ENCODE measurements at regions not wholly inside any gene's neighbourhood (a gene's known extent, or its start where the extent isn't known, plus 50 kb on each side); places are given as distances from the start of the nearest gene placed in this dataset.

- no peak for DNase-seq
These were observed 419.5 kb upstream of the ID4 start for GRCh38 chr6:19417713-19418112.

- DNase-seq = no peak
These were observed 412.3 kb upstream of the ID4 start for GRCh38 chr6:19424853-19425252.

- no peak for DNase-seq
These were observed 409.6 kb upstream of the ID4 start for GRCh38 chr6:19427548-19427947.

GRCh38 chr6:19432966-19433498 is 404.1 kb upstream of the ID4 start:
- no peak for DNase-seq

- DNase-seq = no peak
These were observed 403.1 kb upstream of the ID4 start for GRCh38 chr6:19434065-19434464.

- DNase-seq = no peak
These were observed 401.4 kb upstream of the ID4 start for GRCh38 chr6:19435755-19436154.

- no peak for DNase-seq
These were observed 398.4 kb upstream of the ID4 start for GRCh38 chr6:19438566-19439353.

GRCh38 chr6:19440531-19440930 is 396.6 kb upstream of the ID4 start:
- DNase-seq = peak; percentile 34 to 51

GRCh38 chr6:19443411-19443810 is 393.8 kb upstream of the ID4 start:
- DNase-seq = no peak

- no peak for DNase-seq
These were observed 393.1 kb upstream of the ID4 start for GRCh38 chr6:19444041-19444440.

- DNase-seq = no peak
These were observed 392.7 kb upstream of the ID4 start for GRCh38 chr6:19444481-19444880.

- DNase-seq = no peak
These were observed 390.6 kb upstream of the ID4 start for GRCh38 chr6:19446570-19446969.

- no peak for DNase-seq
These were observed 386.5 kb upstream of the ID4 start for GRCh38 chr6:19450651-19451050.

GRCh38 chr6:19452495-19452894 is 384.7 kb upstream of the ID4 start:
- DNase-seq = no peak

GRCh38 chr6:19454001-19454720 is 383.0 kb upstream of the ID4 start:
- DNase-seq = no peak

- no peak for DNase-seq
These were observed 382.3 kb upstream of the ID4 start for GRCh38 chr6:19454721-19455392.

- DNase-seq = no peak
These were observed 373.9 kb upstream of the ID4 start for GRCh38 chr6:19463250-19463649.

- no peak for DNase-seq
These were observed 373.2 kb upstream of the ID4 start for GRCh38 chr6:19463925-19464324.

GRCh38 chr6:19465256-19465655 is 371.9 kb upstream of the ID4 start:
- DNase-seq = no peak

- DNase-seq = no peak
These were observed 371.4 kb upstream of the ID4 start for GRCh38 chr6:19465760-19466159.

GRCh38 chr6:19470333-19470732 is 366.8 kb upstream of the ID4 start:
- no peak for DNase-seq

GRCh38 chr6:19472153-19472552 is 365.0 kb upstream of the ID4 start:
- DNase-seq = no peak

GRCh38 chr6:19472850-19473249 is 364.3 kb upstream of the ID4 start:
- DNase-seq = no peak

GRCh38 chr6:19477563-19477962 is 359.6 kb upstream of the ID4 start:
- no peak for DNase-seq

Measured in NCI-H187 (cell line).